ENCODE measurements at regions not wholly inside any gene's neighbourhood (a gene's known extent, or its start where the extent isn't known, plus 50 kb on each side); places are given as distances from the start of the nearest gene placed in this dataset.

- TF ChIP-seq HOXA7 (CRISPR knock-in tag; IDR thresholded peaks at IDR 0.05): no peak
- no peak for TF ChIP-seq CTCF (IDR thresholded peaks at IDR 0.05)
- no peak for TF ChIP-seq POLR2A (IDR thresholded peaks at IDR 0.05; ENCODE audit: low read length)
- TF ChIP-seq MYC (IDR thresholded peaks at IDR 0.05; ENCODE audit: borderline replicate concordance, low read length): no peak
- TF ChIP-seq ZSCAN20 (CRISPR knock-in tag; IDR thresholded peaks at IDR 0.05): no peak
- TF ChIP-seq RARB (CRISPR knock-in tag; IDR thresholded peaks at IDR 0.05): no peak
- TF ChIP-seq REST (IDR thresholded peaks at IDR 0.05): no peak
- TF ChIP-seq EP300 (IDR thresholded peaks at IDR 0.05): no peak
- TF ChIP-seq FOSL2 (IDR thresholded peaks at IDR 0.05): no peak
- no peak for TF ChIP-seq FOSL2 (CRISPR knock-in tag; IDR thresholded peaks at IDR 0.05)
- TF ChIP-seq JUNB (IDR thresholded peaks at IDR 0.05): no peak
- no peak for TF ChIP-seq HDAC2 (IDR thresholded peaks at IDR 0.05)
Observed at GRCh38 chr14:101633276-101633675, 72.0 kb downstream of the DIO3 start.
